Left forelimb (tissue), 1 donor: ENCODE measurements at regions not wholly inside any gene's neighbourhood (a gene's known extent, or its start where the extent isn't known, plus 50 kb on each side); places are given as distances from the start of the nearest gene placed in this dataset.
"Not testable (repeated sequence)": the region's sequence is repeated elsewhere in the genome, so short reads cannot be mapped to it uniquely, and the experiment has no call there.

Source experiments
- DNase-seq: peaks from one replicate; pipeline ENCODE4 v3.0.0-alpha.2; 2018; ENCODE audit warnings: low spot score

GRCh38 chr16:64358291-64358690 lies 763.6 kb downstream of the CDH11 start:
- no peak for DNase-seq

- no peak for DNase-seq
Observed at GRCh38 chr16:64356267-64356666, 765.6 kb downstream of the CDH11 start.

- DNase-seq: no peak
Observed at GRCh38 chr16:64352246-64352645, 769.6 kb downstream of the CDH11 start.

- DNase-seq: no peak
Observed at GRCh38 chr16:64351121-64351520, 770.7 kb downstream of the CDH11 start.

- DNase-seq: no peak
Observed at GRCh38 chr16:64346080-64346479, 775.8 kb downstream of the CDH11 start.

- DNase-seq: no peak
Observed at GRCh38 chr16:64345142-64345541, 776.7 kb downstream of the CDH11 start.

GRCh38 chr16:64343820-64344443 lies 777.9 kb downstream of the CDH11 start:
- DNase-seq: not testable (repeated sequence)

GRCh38 chr16:64343061-64343819 lies 778.6 kb downstream of the CDH11 start:
- DNase-seq: no peak

GRCh38 chr16:64341336-64341735 lies 780.5 kb downstream of the CDH11 start:
- DNase-seq: not testable (repeated sequence)

GRCh38 chr16:64339052-64339770 lies 782.7 kb downstream of the CDH11 start:
- no peak for DNase-seq

GRCh38 chr16:64321881-64322280 lies 800.0 kb downstream of the CDH11 start:
- no peak for DNase-seq

GRCh38 chr16:64321066-64321465 lies 800.8 kb downstream of the CDH11 start:
- DNase-seq: no peak

GRCh38 chr16:64317601-64318000 lies 804.3 kb downstream of the CDH11 start:
- no peak for DNase-seq

GRCh38 chr16:64313726-64314125 lies 808.1 kb downstream of the CDH11 start:
- DNase-seq: no peak

- no peak for DNase-seq
Observed at GRCh38 chr16:64312980-64313379, 808.9 kb downstream of the CDH11 start.

- DNase-seq: no peak
Observed at GRCh38 chr16:64312292-64312691, 809.6 kb downstream of the CDH11 start.

- DNase-seq: no peak
Observed at GRCh38 chr16:64311241-64311640, 810.6 kb downstream of the CDH11 start.

- no peak for DNase-seq
Observed at GRCh38 chr16:64309398-64310110, 812.3 kb downstream of the CDH11 start.

- no peak for DNase-seq
Observed at GRCh38 chr16:64308721-64309120, 813.1 kb downstream of the CDH11 start.

GRCh38 chr16:64307431-64307830 lies 814.4 kb downstream of the CDH11 start:
- no peak for DNase-seq

GRCh38 chr16:64305663-64306062 lies 816.2 kb downstream of the CDH11 start:
- DNase-seq: no peak

GRCh38 chr16:64304951-64305350 lies 816.9 kb downstream of the CDH11 start:
- no peak for DNase-seq
